ENCODE measurements at regions not wholly inside any gene's neighbourhood (a gene's known extent, or its start where the extent isn't known, plus 50 kb on each side); places are given as distances from the start of the nearest gene placed in this dataset.

GRCh38 chr1:30475966-30476365, 247.4 kb downstream of the MATN1 start:
- no peak overlapping the region for H3K4me3 ChIP-seq (ENCODE audit: low read length)
- TF ChIP-seq CTCF (IDR thresholded peaks at IDR 0.05; ENCODE audit: insufficient read depth, low read depth, low read length, missing control alignments) = no peak
- no peak for DNase-seq (ENCODE audit: low read depth)

DNA sequence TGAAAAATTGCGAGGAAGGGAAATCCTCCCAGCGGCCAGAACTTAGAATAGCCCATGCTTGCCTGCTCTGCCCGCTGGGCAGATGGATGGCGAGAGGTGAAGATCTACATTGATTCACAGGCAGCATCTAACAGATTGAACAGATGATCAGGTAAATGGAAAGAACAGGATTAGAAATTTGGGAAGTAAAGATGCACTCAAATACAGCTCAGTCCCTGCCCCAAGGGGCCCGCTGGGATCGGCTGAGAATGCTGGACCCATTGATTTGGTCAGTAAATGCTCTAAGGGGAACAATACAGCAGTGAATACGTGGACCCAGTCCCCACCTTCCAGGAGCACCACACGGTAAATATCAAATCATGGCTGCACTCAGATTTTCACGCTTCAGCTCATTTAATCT, 248.2 kb downstream of the MATN1 start:
- DNase-seq (ENCODE audit: low read depth) = no peak
- TF ChIP-seq CTCF (IDR thresholded peaks at IDR 0.05; ENCODE audit: insufficient read depth, low read depth, low read length, missing control alignments) = no peak
- no peak overlapping the region for H3K4me3 ChIP-seq (ENCODE audit: low read length)

GRCh38 chr1:30474818-30475200, 248.6 kb downstream of the MATN1 start:
- H3K4me3 ChIP-seq (ENCODE audit: low read length) = no peak overlapping the region
- no peak for DNase-seq (ENCODE audit: low read depth)
- no peak for TF ChIP-seq CTCF (IDR thresholded peaks at IDR 0.05; ENCODE audit: insufficient read depth, low read depth, low read length, missing control alignments)

DNA sequence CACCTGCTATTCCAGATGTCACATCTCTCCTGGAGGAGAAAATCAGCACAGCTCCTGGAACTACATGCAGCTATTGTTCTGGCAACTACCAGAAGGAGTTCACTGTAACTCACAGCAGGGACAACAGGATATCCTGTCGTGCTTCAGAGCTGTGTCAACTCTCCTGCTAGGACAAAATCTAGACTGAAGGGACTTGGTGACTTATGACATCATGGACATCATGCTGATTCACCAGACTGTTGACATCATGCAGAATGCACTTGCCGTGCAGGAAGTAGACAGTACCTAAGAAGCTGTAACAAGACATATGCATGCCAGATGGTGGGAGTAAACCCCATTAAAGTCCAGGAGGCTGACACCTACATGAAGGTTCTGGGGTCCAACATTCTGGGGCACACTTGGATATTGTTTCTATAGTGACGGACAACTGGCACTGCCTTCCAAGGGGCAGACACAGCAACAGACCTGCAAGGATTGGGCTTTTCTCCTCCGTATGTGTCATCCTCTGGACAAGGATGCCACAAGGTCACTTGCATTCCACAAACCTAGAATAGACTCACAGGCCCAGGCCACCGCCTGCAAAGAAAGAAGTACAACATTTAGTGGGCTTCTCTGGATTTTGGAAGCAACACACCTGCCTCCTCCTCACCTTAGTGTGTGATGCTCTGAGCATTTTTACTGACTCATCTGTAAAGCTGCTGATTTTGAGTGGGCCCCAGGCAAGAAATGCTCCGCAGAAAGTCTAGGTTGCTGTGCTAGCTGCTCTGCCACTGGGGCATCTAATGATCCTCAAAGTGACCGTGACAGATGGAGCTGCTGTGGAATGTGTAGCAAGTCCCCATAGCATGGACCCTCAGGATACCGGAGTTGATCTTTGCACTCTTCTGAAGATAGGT, 249.2 kb downstream of the MATN1 start:
- no peak for DNase-seq (ENCODE audit: low read depth)
- no peak overlapping the region for H3K4me3 ChIP-seq (ENCODE audit: low read length)
- TF ChIP-seq CTCF (IDR thresholded peaks at IDR 0.05; ENCODE audit: insufficient read depth, low read depth, low read length, missing control alignments) = no peak

DNA sequence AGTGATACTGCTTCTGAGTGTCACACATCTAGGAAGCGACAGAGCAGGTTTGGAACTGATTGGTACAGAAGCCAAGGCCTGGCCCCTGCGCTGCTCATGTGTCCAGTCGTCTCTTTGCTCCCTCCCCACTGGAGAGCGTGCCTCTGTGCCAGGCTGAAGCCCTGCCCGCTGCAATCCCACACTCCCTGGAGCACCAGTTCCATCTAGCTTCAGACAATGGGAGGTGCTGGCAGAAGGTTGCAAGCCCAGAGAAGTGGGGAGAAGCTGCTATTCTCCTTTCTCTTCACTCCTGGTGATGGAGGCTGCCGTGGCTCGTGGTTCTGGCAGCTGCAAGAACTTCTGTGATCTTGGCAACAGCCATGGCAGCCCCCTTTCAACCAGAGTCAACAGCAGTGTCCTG, 250.9 kb downstream of the MATN1 start:
- no peak overlapping the region for H3K4me3 ChIP-seq (ENCODE audit: low read length)
- DNase-seq (ENCODE audit: low read depth) = no peak
- no peak for TF ChIP-seq CTCF (IDR thresholded peaks at IDR 0.05; ENCODE audit: insufficient read depth, low read depth, low read length, missing control alignments)

DNA sequence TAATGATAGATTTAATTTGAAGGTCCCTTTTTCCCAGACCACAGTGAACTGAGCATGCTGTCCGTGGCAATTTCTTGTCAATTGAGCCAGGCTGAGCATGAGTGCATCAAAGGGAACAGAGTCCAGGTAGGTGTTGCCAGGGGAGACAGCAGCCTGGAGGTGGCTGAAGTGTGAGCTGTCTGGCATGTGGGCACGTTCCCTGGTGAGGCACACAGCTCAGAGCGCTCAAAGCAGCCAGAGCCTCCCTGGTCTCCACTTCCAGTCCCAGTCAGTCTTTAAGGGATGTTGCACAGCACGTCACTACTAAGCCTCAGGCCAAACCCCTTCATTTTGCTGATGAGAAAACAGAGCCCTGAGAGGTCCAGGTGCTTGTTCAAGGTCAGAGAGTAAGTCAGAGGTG, 251.4 kb downstream of the MATN1 start:
- TF ChIP-seq CTCF (IDR thresholded peaks at IDR 0.05; ENCODE audit: insufficient read depth, low read depth, low read length, missing control alignments) = no peak
- DNase-seq (ENCODE audit: low read depth) = no peak
- H3K4me3 ChIP-seq (ENCODE audit: low read length) = no peak overlapping the region

DNA sequence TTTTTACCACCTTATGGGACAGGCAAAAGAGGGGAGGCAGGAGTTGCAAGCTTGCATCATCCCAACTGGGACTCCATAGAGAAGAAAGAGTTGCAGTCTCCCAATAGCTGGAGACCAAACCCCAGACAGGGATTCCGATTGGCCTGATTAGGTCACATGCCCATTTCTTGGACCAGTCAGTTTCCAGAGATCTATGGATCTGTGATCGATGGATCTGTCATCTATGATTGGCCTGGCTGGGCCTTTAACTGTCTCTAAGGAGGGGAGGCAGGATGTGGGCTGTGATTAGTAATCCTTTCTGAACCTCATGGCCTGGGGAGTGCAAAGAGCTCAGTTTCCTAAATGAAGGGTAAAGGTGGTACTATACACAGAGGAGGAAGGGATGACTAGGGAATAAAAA, 252.1 kb downstream of the MATN1 start:
- H3K4me3 ChIP-seq (ENCODE audit: low read length) = no peak overlapping the region
- DNase-seq (ENCODE audit: low read depth) = no peak

More for the DNA sequence above, 252.1 kb downstream of the MATN1 start:
- no peak for TF ChIP-seq CTCF (IDR thresholded peaks at IDR 0.05; ENCODE audit: insufficient read depth, low read depth, low read length, missing control alignments)

Measured in epithelial cell of esophagus (primary cell).